MM.1S (cell line): ENCODE measurements at regions not wholly inside any gene's neighbourhood (a gene's known extent, or its start where the extent isn't known, plus 50 kb on each side); places are given as distances from the start of the nearest gene placed in this dataset.

Experiments
- DNase-seq: peaks from one replicate; pipeline ENCODE4 v3.0.0-alpha.2; 2015
- H2AFZ ChIP-seq: fragments of 300-600 bp; sonication (generic); 2 replicates; pipeline ENCODE4 v1.6.0; 2016; ENCODE audit warnings: antibody characterized with exemption, low read length
- H3F3A ChIP-seq: fragments of 300-600 bp; sonication (generic); 2 replicates; pipeline ENCODE4 v1.6.1; 2016; ENCODE audit warnings: mild to moderate bottlenecking, antibody characterized with exemption, low read length, moderate library complexity, mixed read lengths; ENCODE audit not compliant: insufficient read depth
- H3K27ac ChIP-seq: fragments of 300-600 bp; sonication (generic); 2 replicates; pipeline ENCODE4 v1.5.1; 2016; ENCODE audit warnings: mild to moderate bottlenecking, low read length
- H3K27me3 ChIP-seq: fragments of 300-600 bp; sonication (generic); replicated peaks from 2 replicates; pipeline ENCODE4 v1.6.0; 2016; ENCODE audit warnings: low read length; ENCODE audit not compliant: insufficient read depth
- H3K36me3 ChIP-seq: fragments of 300-600 bp; sonication (generic); replicated peaks from 2 replicates; pipeline ENCODE4 v1.6.1; 2016; ENCODE audit warnings: mild to moderate bottlenecking, low read length, mixed read lengths; ENCODE audit not compliant: insufficient read depth
- H3K4me1 ChIP-seq: fragments of 300-600 bp; sonication (generic); 2 replicates; pipeline ENCODE4 v1.6.1; 2016; ENCODE audit warnings: low read length, mixed read lengths
- H3K4me2 ChIP-seq: fragments of 300-600 bp; sonication (generic); 2 replicates; pipeline ENCODE4 v1.6.0; 2016; ENCODE audit warnings: low read depth, low read length
- H3K4me3 ChIP-seq: fragments of 300-600 bp; sonication (generic); 2 replicates; pipeline ENCODE4 v1.5.1; 2016; ENCODE audit warnings: low read length, mixed read lengths
- H3K79me2 ChIP-seq: fragments of 300-600 bp; sonication (generic); 2 replicates; pipeline ENCODE4 v1.6.1; 2016; ENCODE audit warnings: mixed run types, low read length, mixed read lengths
- H3K9ac ChIP-seq: fragments of 300-600 bp; sonication (generic); 2 replicates; pipeline ENCODE4 v1.6.1; 2016; ENCODE audit warnings: low read length, mixed read lengths
- H3K9me2 ChIP-seq: fragments of 300-600 bp; sonication (generic); replicated peaks from 2 replicates; pipeline ENCODE4 v1.6.1; 2016; ENCODE audit warnings: mild to moderate bottlenecking, low read length, mixed read lengths; ENCODE audit not compliant: insufficient read depth
- H3K9me3 ChIP-seq: fragments of 300-600 bp; sonication (generic); replicated peaks from 2 replicates; pipeline ENCODE4 v1.6.1; 2016; ENCODE audit warnings: mild to moderate bottlenecking, low read length, mixed read lengths; ENCODE audit not compliant: insufficient read depth
- H4K20me1 ChIP-seq: fragments of 300-600 bp; sonication (generic); 2 replicates; pipeline ENCODE4 v1.6.1; 2016; ENCODE audit warnings: mild to moderate bottlenecking, low read length, moderate library complexity, mixed read lengths; ENCODE audit not compliant: insufficient read depth
- EZH2 ChIP-seq: fragments of 300-600 bp; sonication (generic); optimal IDR thresholded peaks from 2 replicates; pipeline ENCODE3; 2017; ENCODE audit warnings: low read depth, mild to moderate bottlenecking, antibody characterized with exemption, low read length, mixed read lengths
- EZH2phosphoT487 ChIP-seq: fragments of 300-600 bp; sonication (generic); IDR thresholded peaks from 2 replicates; pipeline ENCODE4 v1.6.1; 2018; ENCODE audit warnings: antibody characterized with exemption, low read length
- TF ChIP-seq, protein P1 (sequence below): fragments of 300-600 bp; sonication (generic); IDR thresholded peaks from 2 replicates; pipeline ENCODE4 v1.5.1; 2016; ENCODE audit warnings: antibody characterized with exemption, low read length, mixed read lengths

DNA sequence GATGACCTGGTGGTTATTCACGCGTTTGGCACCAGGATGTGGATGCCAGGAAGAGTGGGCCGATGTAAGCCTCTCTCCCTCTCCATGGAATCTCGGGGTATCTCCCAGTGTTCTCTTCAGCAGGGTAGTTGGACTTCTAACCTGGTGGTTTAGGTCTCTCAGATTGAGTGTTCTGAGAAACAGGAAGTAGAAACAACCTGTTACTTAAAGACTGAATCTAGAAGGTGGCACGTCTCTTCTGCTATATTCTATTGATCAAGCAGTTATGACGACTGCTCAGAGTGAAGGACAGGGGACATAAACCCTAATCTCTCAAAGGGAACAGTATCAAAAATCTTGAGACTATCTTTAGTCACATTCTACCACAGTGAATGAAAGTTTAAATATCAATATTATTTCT lies 918.7 kb upstream of the PIK3C3 start:
- H3K9me2 ChIP-seq, result no peaks in the 10 kb centered on the region
- no peaks in the 10 kb centered on the region for H3K9me3 ChIP-seq
- H3K79me2 ChIP-seq, result no peaks in the 10 kb centered on the region
- no peak overlapping the region for H3K4me2 ChIP-seq
- no peaks in the 10 kb centered on the region for H3K4me1 ChIP-seq
- TF ChIP-seq, protein P1, sequence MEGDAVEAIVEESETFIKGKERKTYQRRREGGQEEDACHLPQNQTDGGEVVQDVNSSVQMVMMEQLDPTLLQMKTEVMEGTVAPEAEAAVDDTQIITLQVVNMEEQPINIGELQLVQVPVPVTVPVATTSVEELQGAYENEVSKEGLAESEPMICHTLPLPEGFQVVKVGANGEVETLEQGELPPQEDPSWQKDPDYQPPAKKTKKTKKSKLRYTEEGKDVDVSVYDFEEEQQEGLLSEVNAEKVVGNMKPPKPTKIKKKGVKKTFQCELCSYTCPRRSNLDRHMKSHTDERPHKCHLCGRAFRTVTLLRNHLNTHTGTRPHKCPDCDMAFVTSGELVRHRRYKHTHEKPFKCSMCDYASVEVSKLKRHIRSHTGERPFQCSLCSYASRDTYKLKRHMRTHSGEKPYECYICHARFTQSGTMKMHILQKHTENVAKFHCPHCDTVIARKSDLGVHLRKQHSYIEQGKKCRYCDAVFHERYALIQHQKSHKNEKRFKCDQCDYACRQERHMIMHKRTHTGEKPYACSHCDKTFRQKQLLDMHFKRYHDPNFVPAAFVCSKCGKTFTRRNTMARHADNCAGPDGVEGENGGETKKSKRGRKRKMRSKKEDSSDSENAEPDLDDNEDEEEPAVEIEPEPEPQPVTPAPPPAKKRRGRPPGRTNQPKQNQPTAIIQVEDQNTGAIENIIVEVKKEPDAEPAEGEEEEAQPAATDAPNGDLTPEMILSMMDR, result no peak
- TF ChIP-seq EZH2 (no peak), EZH2phosphoT487 (no peak)
- H3K27ac ChIP-seq, result no peak overlapping the region
- no peak for DNase-seq
- H4K20me1 ChIP-seq, result no peaks in the 10 kb centered on the region
- no peaks in the 10 kb centered on the region for H3F3A ChIP-seq
- no peak overlapping the region for H3K9ac ChIP-seq
- no peaks in the 10 kb centered on the region for H3K27me3 ChIP-seq
- H3K4me3 ChIP-seq, result no peak overlapping the region
- no peak overlapping the region for H2AFZ ChIP-seq
- H3K36me3 ChIP-seq, result no peaks in the 10 kb centered on the region

DNA sequence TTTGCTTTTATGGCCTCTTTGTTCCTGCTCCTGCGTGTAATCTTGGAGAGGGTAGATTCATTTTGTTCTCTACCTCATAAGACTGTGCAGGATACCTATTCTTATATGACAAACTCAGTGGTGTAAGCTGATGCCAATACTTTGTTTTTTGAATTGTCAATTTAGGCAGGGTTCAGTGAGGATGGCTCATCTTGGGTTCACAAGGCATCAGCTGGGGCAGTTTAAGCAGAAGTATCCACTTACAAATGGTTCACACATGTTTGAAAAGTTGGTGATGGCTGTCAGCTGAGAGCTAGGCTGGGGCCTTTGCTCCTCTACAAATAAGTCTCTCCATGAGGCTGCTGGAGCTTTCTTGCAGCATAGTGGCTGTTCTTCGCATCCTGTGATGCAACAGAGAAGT lies 920.6 kb upstream of the PIK3C3 start:
- DNase-seq, result no peak
- no peaks in the 10 kb centered on the region for H3K4me1 ChIP-seq
- no peak overlapping the region for H3K4me2 ChIP-seq
- H3K79me2 ChIP-seq, result no peaks in the 10 kb centered on the region
- H3K27me3 ChIP-seq, result no peaks in the 10 kb centered on the region
- H3K9ac ChIP-seq, result no peak overlapping the region
- no peaks in the 10 kb centered on the region for H3K36me3 ChIP-seq
- no peak for TF ChIP-seq EZH2phosphoT487
- no peak overlapping the region for H2AFZ ChIP-seq
- H3K4me3 ChIP-seq, result no peak overlapping the region
- no peak overlapping the region for H3K27ac ChIP-seq
- no peaks in the 10 kb centered on the region for H3K9me2 ChIP-seq
- H3F3A ChIP-seq, result no peaks in the 10 kb centered on the region
- no peaks in the 10 kb centered on the region for H3K9me3 ChIP-seq
- H4K20me1 ChIP-seq, result no peaks in the 10 kb centered on the region

DNA sequence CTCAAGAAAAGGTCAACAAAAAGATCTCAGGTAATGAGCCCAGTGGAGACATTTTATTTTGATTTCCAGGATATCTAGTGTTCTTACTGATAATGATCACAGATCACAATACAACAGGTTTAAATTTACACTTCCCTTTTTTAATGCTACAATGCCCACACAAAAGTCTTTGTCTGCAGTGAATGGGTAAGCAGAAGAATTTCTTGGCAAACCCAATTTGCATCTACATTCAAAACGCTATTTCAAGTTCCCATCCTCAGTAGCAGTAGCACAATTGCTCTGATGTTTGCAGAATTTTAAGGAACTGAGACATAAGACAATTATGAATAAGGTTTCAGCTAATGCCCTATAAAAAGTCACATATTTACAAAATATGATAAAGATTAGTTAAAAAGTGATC lies 929.4 kb upstream of the PIK3C3 start:
- no peaks in the 10 kb centered on the region for H3K9me2 ChIP-seq
- H3K27me3 ChIP-seq, result no peaks in the 10 kb centered on the region
- H3K9ac ChIP-seq, result no peak overlapping the region
- no peak overlapping the region for H3K4me2 ChIP-seq
- no peaks in the 10 kb centered on the region for H3K36me3 ChIP-seq
- no peaks in the 10 kb centered on the region for H3F3A ChIP-seq
- H3K27ac ChIP-seq, result no peak overlapping the region
- H3K4me3 ChIP-seq, result no peak overlapping the region
- no peak for TF ChIP-seq EZH2phosphoT487
- TF ChIP-seq EZH2, result no peak
- TF ChIP-seq, protein P1, result no peak
- no peaks in the 10 kb centered on the region for H3K4me1 ChIP-seq
- DNase-seq, result no peak
- H4K20me1 ChIP-seq, result no peaks in the 10 kb centered on the region
- H3K9me3 ChIP-seq, result no peaks in the 10 kb centered on the region
- no peaks in the 10 kb centered on the region for H3K79me2 ChIP-seq
- no peak overlapping the region for H2AFZ ChIP-seq

DNA sequence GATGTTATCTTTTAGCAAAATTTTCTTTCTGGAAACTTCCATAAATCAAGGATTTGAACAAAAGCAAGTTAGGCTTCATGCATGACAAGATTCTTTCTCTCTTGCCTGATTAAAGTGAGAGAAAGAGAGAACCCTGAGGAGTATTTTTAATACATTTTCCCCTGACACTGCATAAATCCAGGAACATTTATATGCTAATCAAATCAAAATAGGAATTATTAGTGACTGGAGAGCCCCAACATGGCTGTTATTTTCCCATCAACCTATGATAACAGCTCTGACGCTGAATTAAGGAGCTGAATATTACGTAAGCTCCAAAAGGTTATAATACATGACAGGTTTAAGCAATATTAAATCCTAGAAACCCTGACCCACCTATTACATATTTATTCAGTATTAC lies 930.2 kb upstream of the PIK3C3 start:
- H3K4me1 ChIP-seq, result no peaks in the 10 kb centered on the region
- H3F3A ChIP-seq, result no peaks in the 10 kb centered on the region
- H3K9me2 ChIP-seq, result no peaks in the 10 kb centered on the region
- H2AFZ ChIP-seq, result no peak overlapping the region
- H3K36me3 ChIP-seq, result no peaks in the 10 kb centered on the region
- no peak overlapping the region for H3K4me3 ChIP-seq
- no peak overlapping the region for H3K27ac ChIP-seq
- no peak for DNase-seq
- H3K9me3 ChIP-seq, result no peaks in the 10 kb centered on the region
- TF ChIP-seq EZH2phosphoT487, result no peak
- no peak for TF ChIP-seq EZH2
- TF ChIP-seq, protein P1, result no peak
- no peak overlapping the region for H3K4me2 ChIP-seq
- no peaks in the 10 kb centered on the region for H4K20me1 ChIP-seq
- no peaks in the 10 kb centered on the region for H3K79me2 ChIP-seq
- H3K27me3 ChIP-seq, result no peaks in the 10 kb centered on the region
- no peak overlapping the region for H3K9ac ChIP-seq
